ENCODE measurements at regions not wholly inside any gene's neighbourhood (a gene's known extent, or its start where the extent isn't known, plus 50 kb on each side); places are given as distances from the start of the nearest gene placed in this dataset.
"Not testable (repeated sequence)": the region's sequence is repeated elsewhere in the genome, so short reads cannot be mapped to it uniquely, and the experiment has no call there.

GRCh38 chr21:35796844-35797243 lies 263.5 kb downstream of the SETD4 start:
- DNase-seq, result peak in 2 of 3 donors; percentile 21 to 39
- TF ChIP-seq CTCF (IDR thresholded peaks at IDR 0.05; ENCODE audit: control extremely low read depth, extremely low read depth), result no peak
- no peak for ATAC-seq (ENCODE audit: insufficient read depth, low FRiP score)
- no peak overlapping the region for H3K27ac ChIP-seq (ENCODE audit: low read depth in 1 of 2, low read length in 1 of 2)
- H3K9me3 ChIP-seq (ENCODE audit: control insufficient read depth in 4 of 4, insufficient read depth in 3 of 4, low read length in 3 of 4), result peaks cover 0 to 4% (median 0%) of the 10 kb centered on the region in 4 donors
- H3K4me1 ChIP-seq (ENCODE audit: control insufficient read depth in 5 of 5, insufficient read depth in 5 of 5, low read length in 5 of 5), result peaks cover 0 to 10% (median 0%) of the 10 kb centered on the region in 5 donors
- WGBS, 2 donors, result 22 to 38% methylated on average over 2 of the region's 2 CpGs
- H3K27me3 ChIP-seq (ENCODE audit: control insufficient read depth in 3 of 3, insufficient read depth in 3 of 3, low read length in 2 of 3), result no peaks in the 10 kb centered on the region
- no peak overlapping the region for H3K9ac ChIP-seq (ENCODE audit: insufficient read depth in 1 of 2, low read length in 2 of 2)
- H3K4me3 ChIP-seq, result no peak overlapping the region
- no peaks in the 10 kb centered on the region for H3K36me3 ChIP-seq (ENCODE audit: control insufficient read depth in 4 of 4, insufficient read depth in 4 of 4, low read length in 4 of 4)

DNA sequence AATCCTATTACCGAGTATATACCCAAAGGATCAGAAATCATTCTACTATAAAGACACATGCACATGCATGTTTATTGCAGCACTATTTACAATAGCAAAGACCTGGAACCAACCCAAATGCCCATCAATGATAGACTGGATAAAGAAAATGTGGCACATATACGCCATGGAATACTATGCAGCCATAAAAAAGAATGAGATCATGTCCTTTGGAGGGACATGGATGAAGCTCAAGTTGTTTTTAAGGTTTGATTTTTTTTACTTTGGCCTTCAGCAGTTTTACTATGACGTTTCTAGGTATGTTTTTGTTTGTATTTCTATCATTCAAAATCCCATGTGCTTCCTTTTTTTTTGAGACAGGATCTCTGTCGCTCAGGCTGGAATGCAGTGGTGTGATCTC lies 265.8 kb downstream of the SETD4 start:
- 87 to 93% methylated on average over 4 of the region's 4 CpGs for WGBS, 2 donors
- not testable (repeated sequence) for H3K4me3 ChIP-seq; ATAC-seq (ENCODE audit: insufficient read depth, low FRiP score); H3K36me3 ChIP-seq (ENCODE audit: control insufficient read depth in 4 of 4, insufficient read depth in 4 of 4, low read length in 4 of 4); H3K9ac ChIP-seq (ENCODE audit: insufficient read depth in 1 of 2, low read length in 2 of 2); H3K27ac ChIP-seq (ENCODE audit: low read depth in 1 of 2, low read length in 1 of 2); H3K27me3 ChIP-seq (ENCODE audit: control insufficient read depth in 3 of 3, insufficient read depth in 3 of 3, low read length in 2 of 3); H3K4me1 ChIP-seq (ENCODE audit: control insufficient read depth in 5 of 5, insufficient read depth in 5 of 5, low read length in 5 of 5); DNase-seq; H3K9me3 ChIP-seq (ENCODE audit: control insufficient read depth in 4 of 4, insufficient read depth in 3 of 4, low read length in 3 of 4)

DNA sequence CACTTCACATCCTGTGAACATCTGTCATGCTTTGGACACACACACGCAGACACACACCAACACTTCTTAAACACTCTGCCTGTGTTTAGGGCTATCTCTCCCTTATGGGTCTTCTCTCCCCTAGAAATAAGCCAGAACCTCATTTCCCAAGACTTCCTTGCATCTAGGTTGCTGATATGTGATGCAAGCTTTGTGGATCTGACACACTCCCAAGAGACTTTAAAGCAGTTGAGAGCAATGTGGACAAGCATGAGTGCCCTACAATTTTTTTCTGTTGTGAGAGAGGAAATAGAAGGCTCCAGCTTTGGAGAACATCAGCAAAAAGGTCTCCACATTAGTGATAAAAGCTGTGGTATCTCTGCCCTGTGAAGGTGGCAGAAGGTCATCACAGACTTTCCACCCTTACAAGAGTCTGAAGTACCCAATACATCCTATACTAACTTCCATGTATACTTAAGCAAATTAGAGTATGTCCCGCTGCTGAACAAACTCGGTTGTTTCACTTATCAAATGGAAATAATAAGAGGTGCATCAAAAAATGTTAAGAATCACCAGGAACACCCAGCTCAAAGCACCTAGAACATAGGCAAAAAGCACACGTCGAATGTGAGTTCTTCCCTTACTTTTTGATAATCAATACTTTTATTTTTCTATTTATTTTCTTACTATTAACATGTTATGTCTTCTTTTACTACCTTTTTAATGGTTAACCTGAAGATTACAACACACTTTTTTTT lies 267.6 kb downstream of the SETD4 start:
- no peaks in the 10 kb centered on the region for H3K9me3 ChIP-seq (ENCODE audit: control insufficient read depth in 4 of 4, insufficient read depth in 3 of 4, low read length in 3 of 4)
- no peak overlapping the region for H3K9ac ChIP-seq (ENCODE audit: insufficient read depth in 1 of 2, low read length in 2 of 2)
- TF ChIP-seq CTCF (IDR thresholded peaks at IDR 0.05; ENCODE audit: control extremely low read depth, extremely low read depth), result no peak
- DNase-seq (no peak), ATAC-seq (ENCODE audit: insufficient read depth, low FRiP score) (no peak)
- peaks cover 0 to 10% (median 0%) of the 10 kb centered on the region in 5 donors for H3K4me1 ChIP-seq (ENCODE audit: control insufficient read depth in 5 of 5, insufficient read depth in 5 of 5, low read length in 5 of 5)
- no peak overlapping the region for H3K4me3 ChIP-seq
- H3K36me3 ChIP-seq (ENCODE audit: control insufficient read depth in 4 of 4, insufficient read depth in 4 of 4, low read length in 4 of 4), result no peaks in the 10 kb centered on the region
- H3K27me3 ChIP-seq (ENCODE audit: control insufficient read depth in 3 of 3, insufficient read depth in 3 of 3, low read length in 2 of 3), result no peaks in the 10 kb centered on the region
- no peak overlapping the region for H3K27ac ChIP-seq (ENCODE audit: low read depth in 1 of 2, low read length in 1 of 2)
- 84 to 93% methylated on average over 5 of the region's 5 CpGs for WGBS, 2 donors

- no peak for TF ChIP-seq CTCF (IDR thresholded peaks at IDR 0.05; ENCODE audit: control extremely low read depth, extremely low read depth)
- no peak for DNase-seq
- Histone ChIP-seq H3K27ac (ENCODE audit: low read depth in 1 of 2, low read length in 1 of 2) (no peak overlapping the region), H3K9me3 (ENCODE audit: control insufficient read depth in 4 of 4, insufficient read depth in 3 of 4, low read length in 3 of 4) (no peaks in the 10 kb centered on the region), H3K27me3 (ENCODE audit: control insufficient read depth in 3 of 3, insufficient read depth in 3 of 3, low read length in 2 of 3) (no peaks in the 10 kb centered on the region), H3K4me1 (ENCODE audit: control insufficient read depth in 5 of 5, insufficient read depth in 5 of 5, low read length in 5 of 5) (peaks cover 0 to under 1% (median 0%) of the 10 kb centered on the region in 5 donors), H3K9ac (ENCODE audit: insufficient read depth in 1 of 2, low read length in 2 of 2) (no peak overlapping the region), H3K36me3 (ENCODE audit: control insufficient read depth in 4 of 4, insufficient read depth in 4 of 4, low read length in 4 of 4) (no peaks in the 10 kb centered on the region), H3K4me3 (no peak overlapping the region)
- 88% methylated on average over 10 of the region's 10 CpGs for WGBS, 2 donors
- no peak for ATAC-seq (ENCODE audit: insufficient read depth, low FRiP score)
Measured at GRCh38 chr21:35791541-35792325, 268.6 kb downstream of the SETD4 start.
